ENCODE measurements at regions not wholly inside any gene's neighbourhood (a gene's known extent, or its start where the extent isn't known, plus 50 kb on each side); places are given as distances from the start of the nearest gene placed in this dataset.

DNA sequence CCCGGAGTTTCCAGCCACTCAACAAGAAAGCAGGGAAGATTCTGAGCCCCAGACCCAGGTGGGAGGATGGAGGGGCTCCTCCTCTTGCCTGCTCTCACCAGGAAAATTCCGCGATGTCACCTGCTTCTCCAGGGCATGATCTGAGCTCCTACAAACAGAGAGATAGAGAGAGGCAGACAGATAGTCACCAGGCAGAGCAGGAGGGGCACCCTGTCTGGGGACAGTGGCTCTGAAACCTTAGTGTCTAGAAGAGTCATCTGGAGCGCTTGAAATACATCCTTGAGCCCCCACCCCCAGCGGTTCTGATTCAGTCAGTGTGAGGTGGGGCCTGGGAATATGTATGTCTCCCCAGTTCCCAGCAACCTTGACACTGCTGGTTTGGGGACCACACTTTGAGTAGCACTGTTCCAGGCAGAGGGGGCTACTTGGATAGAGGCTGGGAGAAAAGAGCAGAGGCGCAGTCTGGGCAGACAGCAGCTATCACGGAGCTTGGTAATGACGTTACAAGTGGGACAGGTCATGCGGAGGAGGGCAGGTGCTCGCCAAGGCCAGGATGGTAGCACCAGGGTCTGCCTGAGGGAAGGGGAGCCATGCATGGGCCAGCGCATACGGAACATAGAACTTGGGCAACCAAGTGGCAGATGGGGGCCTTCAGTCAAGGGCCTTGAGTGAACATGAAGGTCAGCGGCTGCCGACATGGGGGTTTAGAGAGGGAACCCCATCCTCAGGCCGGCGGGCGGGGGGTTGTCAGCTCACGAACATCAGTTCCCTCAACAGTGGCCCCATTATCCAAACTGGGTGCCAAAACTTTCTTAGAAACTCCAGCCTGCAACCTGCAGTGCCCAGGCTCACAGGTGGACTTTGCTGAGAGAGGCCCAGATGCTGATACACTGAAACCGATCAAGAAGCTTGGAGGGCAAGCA is 60.9 kb upstream of the MYEOV start:
- intact Hi-C loops (cut with micrococcal nuclease) = no loop called here
- ATAC-seq (no peak), DNase-seq (ENCODE audit: low read depth, low spot score) (no peak)
- Histone ChIP-seq H2AFZ (ENCODE audit: low read depth, low read length, poor library complexity, severe bottlenecking) (no peak overlapping the region), H3K27ac (ENCODE audit: low read depth, low read length) (no peak overlapping the region), H3K79me2 (ENCODE audit: insufficient read depth, low read length) (no peaks in the 10 kb centered on the region), H3K27me3 (ENCODE audit: insufficient read depth, low read length) (no peaks in the 10 kb centered on the region), H4K20me1 (ENCODE audit: insufficient read depth) (no peaks in the 10 kb centered on the region), H3K9ac (ENCODE audit: low read length) (no peak overlapping the region), H3K4me2 (ENCODE audit: low read length) (no peak overlapping the region), H3K4me1 (ENCODE audit: control insufficient read depth in 1 of 2, insufficient read depth in 2 of 2, low read length in 2 of 2) (no peaks in the 10 kb centered on the region), H3K9me2 (ENCODE audit: insufficient read depth) (no peaks in the 10 kb centered on the region), H3K36me3 (ENCODE audit: control insufficient read depth in 1 of 2, insufficient read depth in 2 of 2, low read length in 2 of 2) (no peaks in the 10 kb centered on the region), H3K9me3 (ENCODE audit: control insufficient read depth in 1 of 2, insufficient read depth in 1 of 2, low read depth in 1 of 2, low read length in 2 of 2) (no peaks in the 10 kb centered on the region), H3K4me3 (replicated peaks in 1 of 2; ENCODE audit: low read depth in 1 of 2, low read length in 2 of 2) (no peak overlapping the region)
- TF ChIP-seq EZH2phosphoT487 (IDR thresholded peaks at IDR 0.05; ENCODE audit: borderline replicate concordance) (no peak), ELF1 (IDR thresholded peaks at IDR 0.05; ENCODE audit: borderline replicate concordance, low read depth) (no peak), ZNF274 (IDR thresholded peaks at IDR 0.05; ENCODE audit: low read depth, low read length) (no peak), FOSL1 (IDR thresholded peaks at IDR 0.05; ENCODE audit: low read depth) (no peak), CBX3 (IDR thresholded peaks at IDR 0.05; ENCODE audit: low read depth) (no peak)
- TF ChIP-seq, protein P1, sequence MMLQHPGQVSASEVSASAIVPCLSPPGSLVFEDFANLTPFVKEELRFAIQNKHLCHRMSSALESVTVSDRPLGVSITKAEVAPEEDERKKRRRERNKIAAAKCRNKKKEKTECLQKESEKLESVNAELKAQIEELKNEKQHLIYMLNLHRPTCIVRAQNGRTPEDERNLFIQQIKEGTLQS (IDR thresholded peaks at IDR 0.05) = no peak
- TF ChIP-seq, protein P2, sequence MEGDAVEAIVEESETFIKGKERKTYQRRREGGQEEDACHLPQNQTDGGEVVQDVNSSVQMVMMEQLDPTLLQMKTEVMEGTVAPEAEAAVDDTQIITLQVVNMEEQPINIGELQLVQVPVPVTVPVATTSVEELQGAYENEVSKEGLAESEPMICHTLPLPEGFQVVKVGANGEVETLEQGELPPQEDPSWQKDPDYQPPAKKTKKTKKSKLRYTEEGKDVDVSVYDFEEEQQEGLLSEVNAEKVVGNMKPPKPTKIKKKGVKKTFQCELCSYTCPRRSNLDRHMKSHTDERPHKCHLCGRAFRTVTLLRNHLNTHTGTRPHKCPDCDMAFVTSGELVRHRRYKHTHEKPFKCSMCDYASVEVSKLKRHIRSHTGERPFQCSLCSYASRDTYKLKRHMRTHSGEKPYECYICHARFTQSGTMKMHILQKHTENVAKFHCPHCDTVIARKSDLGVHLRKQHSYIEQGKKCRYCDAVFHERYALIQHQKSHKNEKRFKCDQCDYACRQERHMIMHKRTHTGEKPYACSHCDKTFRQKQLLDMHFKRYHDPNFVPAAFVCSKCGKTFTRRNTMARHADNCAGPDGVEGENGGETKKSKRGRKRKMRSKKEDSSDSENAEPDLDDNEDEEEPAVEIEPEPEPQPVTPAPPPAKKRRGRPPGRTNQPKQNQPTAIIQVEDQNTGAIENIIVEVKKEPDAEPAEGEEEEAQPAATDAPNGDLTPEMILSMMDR (IDR thresholded peaks at IDR 0.05 in 2 of 3, conservative IDR thresholded peaks at IDR 0.05 in 1 of 3; ENCODE audit: borderline replicate concordance in 1 of 3, insufficient read depth in 1 of 3, low read depth in 2 of 3, low read length in 2 of 3) = no peak
- ChIA-PET POLR2A (no interaction called here), CTCF (no interaction called here), RAD21 (ENCODE audit: low non-redundant PET in 1 of 2, low total read pairs in 2 of 2, uncharacterized antibody in 2 of 2, unreplicated experiment in 2 of 2) (no interaction called here)
- no TSS peak for BruUV-seq (replicated peaks)
